ENCODE measurements at regions not wholly inside any gene's neighbourhood (a gene's known extent, or its start where the extent isn't known, plus 50 kb on each side); places are given as distances from the start of the nearest gene placed in this dataset.

DNA sequence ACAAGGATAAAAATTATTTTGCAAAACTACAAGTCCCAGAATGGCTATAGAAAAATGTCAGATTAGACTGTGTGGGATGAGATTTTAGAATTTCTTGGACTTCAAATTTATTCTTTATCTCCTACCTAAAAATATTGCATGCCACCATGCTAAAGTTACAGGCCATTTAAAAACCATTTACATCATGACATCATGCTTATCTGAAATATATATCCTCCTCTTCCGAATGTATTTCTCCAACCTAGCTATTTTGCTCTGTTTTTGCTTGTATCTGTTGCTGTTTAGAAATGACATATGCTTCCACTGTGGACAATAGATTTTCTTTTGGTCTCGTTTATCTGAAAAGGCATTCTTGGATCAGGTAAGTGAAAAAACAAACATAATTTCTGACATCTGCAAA is 471.7 kb downstream of the LRFN5 start:
- H3K9me3 ChIP-seq = no peaks in the 10 kb centered on the region
- H3K27me3 ChIP-seq = no peaks in the 10 kb centered on the region
- TF ChIP-seq POLR2AphosphoS5 (IDR thresholded peaks at IDR 0.05) = no peak
- no peak for TF ChIP-seq EP300 (IDR thresholded peaks at IDR 0.05)
- TF ChIP-seq, protein P1, sequence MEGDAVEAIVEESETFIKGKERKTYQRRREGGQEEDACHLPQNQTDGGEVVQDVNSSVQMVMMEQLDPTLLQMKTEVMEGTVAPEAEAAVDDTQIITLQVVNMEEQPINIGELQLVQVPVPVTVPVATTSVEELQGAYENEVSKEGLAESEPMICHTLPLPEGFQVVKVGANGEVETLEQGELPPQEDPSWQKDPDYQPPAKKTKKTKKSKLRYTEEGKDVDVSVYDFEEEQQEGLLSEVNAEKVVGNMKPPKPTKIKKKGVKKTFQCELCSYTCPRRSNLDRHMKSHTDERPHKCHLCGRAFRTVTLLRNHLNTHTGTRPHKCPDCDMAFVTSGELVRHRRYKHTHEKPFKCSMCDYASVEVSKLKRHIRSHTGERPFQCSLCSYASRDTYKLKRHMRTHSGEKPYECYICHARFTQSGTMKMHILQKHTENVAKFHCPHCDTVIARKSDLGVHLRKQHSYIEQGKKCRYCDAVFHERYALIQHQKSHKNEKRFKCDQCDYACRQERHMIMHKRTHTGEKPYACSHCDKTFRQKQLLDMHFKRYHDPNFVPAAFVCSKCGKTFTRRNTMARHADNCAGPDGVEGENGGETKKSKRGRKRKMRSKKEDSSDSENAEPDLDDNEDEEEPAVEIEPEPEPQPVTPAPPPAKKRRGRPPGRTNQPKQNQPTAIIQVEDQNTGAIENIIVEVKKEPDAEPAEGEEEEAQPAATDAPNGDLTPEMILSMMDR (IDR thresholded peaks at IDR 0.05) = no peak
- TF ChIP-seq POLR2A (IDR thresholded peaks at IDR 0.05) = no peak
- 75 to 76% methylated on average over 2 of the region's 2 CpGs for WGBS, 2 donors (ENCODE audit: low coverage in 1 of 2)
- no peaks in the 10 kb centered on the region for H3K36me3 ChIP-seq
- no peaks in the 10 kb centered on the region for H3K4me1 ChIP-seq
- no peak for ATAC-seq
- H3K27ac ChIP-seq = no peak overlapping the region
- H3K4me3 ChIP-seq = no peak overlapping the region

DNA sequence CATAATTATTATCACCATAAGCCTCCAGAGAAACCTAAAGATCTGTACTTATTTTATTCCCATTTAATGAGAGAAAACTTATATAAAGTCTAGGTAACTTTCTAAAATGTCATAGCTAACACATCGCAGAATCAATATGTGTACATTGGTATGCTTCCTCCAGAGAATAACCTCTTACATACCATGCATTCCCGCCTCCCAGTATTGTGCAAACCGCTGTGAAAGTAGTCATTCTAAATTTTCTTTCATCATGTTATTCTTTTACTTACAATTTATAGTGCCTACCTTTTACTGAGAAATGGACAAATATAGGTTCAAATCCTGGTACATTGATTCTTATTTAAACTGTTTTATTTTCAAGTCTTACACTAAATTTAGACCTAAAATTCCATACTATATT is 463.4 kb downstream of the LRFN5 start:
- H3K4me3 ChIP-seq = no peak overlapping the region
- 83 to 84% methylated on average over 3 of the region's 3 CpGs for WGBS, 2 donors (ENCODE audit: low coverage in 1 of 2)
- ATAC-seq = no peak
- no peaks in the 10 kb centered on the region for H3K9me3 ChIP-seq
- no peaks in the 10 kb centered on the region for H3K27me3 ChIP-seq
- TF ChIP-seq EP300 (IDR thresholded peaks at IDR 0.05) (no peak), POLR2A (IDR thresholded peaks at IDR 0.05) (no peak), POLR2AphosphoS5 (IDR thresholded peaks at IDR 0.05) (no peak)
- TF ChIP-seq, protein P1 (IDR thresholded peaks at IDR 0.05) = no peak
- H3K36me3 ChIP-seq = no peaks in the 10 kb centered on the region
- no peaks in the 10 kb centered on the region for H3K4me1 ChIP-seq
- no peak overlapping the region for H3K27ac ChIP-seq

DNA sequence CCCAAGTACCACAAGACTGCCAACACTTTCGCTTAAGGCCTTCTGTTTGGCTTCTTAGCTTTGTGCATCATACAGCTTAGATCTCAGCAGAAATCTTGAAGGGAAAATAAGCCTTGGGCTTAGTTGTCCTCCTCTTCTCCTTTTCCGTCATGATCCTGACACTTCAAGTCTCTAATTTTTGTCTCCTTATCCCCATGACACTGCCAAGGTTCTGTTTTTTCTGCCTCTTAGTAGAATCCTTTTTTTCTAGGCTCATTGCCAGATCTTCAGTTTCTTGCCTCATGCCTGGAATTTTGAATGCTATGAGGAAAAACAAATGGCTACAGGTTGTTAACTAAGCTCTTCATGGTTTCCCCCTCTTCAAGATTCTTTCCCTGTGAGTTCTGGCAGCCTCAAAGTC is 450.4 kb downstream of the LRFN5 start:
- WGBS, 2 donors (ENCODE audit: low coverage in 1 of 2) = 15 to 56% methylated on average over 2 of the region's 2 CpGs
- ATAC-seq = no peak
- Histone ChIP-seq H3K4me1 (peaks cover 0 to 11% (median 0%) of the 10 kb centered on the region in 3 donors), H3K36me3 (no peaks in the 10 kb centered on the region), H3K27ac (no peak overlapping the region), H3K4me3 (no peak overlapping the region), H3K27me3 (no peaks in the 10 kb centered on the region), H3K9me3 (no peaks in the 10 kb centered on the region)
- TF ChIP-seq EP300 (IDR thresholded peaks at IDR 0.05) (no peak), POLR2AphosphoS5 (IDR thresholded peaks at IDR 0.05) (no peak), POLR2A (IDR thresholded peaks at IDR 0.05) (no peak)
- TF ChIP-seq, protein P1 (IDR thresholded peaks at IDR 0.05) = no peak

DNA sequence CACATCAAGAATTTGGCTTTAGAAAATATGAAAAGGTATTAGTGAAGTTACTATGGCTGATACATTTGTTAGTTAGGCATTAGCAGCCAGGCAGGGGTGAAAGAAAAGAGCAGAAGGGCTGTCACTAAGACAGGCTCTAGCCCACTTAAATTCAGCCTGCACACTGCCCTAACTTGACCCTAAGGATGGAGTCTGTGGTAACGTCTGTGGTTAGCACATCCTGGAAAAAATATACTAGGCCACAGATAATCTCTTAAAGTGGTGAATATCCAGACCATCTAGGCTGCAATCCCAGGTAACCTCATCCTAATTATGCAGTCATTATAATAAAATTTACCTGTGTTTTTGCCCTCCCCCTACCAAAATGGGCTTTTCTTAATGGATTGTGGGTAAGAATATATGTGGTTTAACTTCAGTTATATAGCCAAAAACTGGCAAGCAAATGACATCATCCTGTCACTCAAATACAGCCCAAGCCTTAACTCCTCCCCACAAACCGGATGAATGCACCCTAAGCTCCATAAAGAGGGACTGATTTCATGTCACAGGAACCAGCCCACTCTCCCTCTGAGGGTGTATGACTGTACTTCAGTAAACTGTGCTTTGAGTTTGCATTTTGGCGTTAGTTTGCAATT is 440.9 kb downstream of the LRFN5 start:
- ATAC-seq = no peak
- 38 to 40% methylated on average over 2 to 3 of the region's 3 CpGs for WGBS, 2 donors (ENCODE audit: low coverage in 1 of 2)
- Histone ChIP-seq H3K27ac (no peak overlapping the region), H3K4me1 (no peaks in the 10 kb centered on the region), H3K27me3 (no peaks in the 10 kb centered on the region), H3K4me3 (no peak overlapping the region), H3K36me3 (no peaks in the 10 kb centered on the region), H3K9me3 (no peaks in the 10 kb centered on the region)
- TF ChIP-seq, protein P1 (IDR thresholded peaks at IDR 0.05) = no peak
- TF ChIP-seq POLR2A (IDR thresholded peaks at IDR 0.05) (no peak), POLR2AphosphoS5 (IDR thresholded peaks at IDR 0.05) (no peak), EP300 (IDR thresholded peaks at IDR 0.05) (no peak)

DNA sequence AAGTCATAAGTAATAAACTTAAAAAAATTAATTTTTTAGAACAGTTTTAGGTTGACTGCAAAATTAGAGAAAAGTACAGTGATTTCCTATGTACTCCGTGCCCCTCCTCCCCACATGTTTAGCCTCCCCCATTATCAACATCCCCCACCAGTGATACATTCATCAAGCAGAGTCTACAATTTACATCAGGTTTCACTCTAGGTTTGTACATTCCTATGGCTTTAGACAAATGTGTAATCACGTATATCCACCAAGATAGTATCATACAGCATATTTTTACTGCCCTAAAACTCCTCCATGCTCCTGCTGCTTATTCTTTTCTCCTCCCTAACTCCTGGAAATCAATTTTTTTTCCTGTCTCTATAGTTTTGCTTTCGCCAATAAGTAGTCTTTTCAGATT is 438.7 kb downstream of the LRFN5 start:
- no peaks in the 10 kb centered on the region for H3K4me1 ChIP-seq
- no peaks in the 10 kb centered on the region for H3K27me3 ChIP-seq
- no peak overlapping the region for H3K27ac ChIP-seq
- H3K9me3 ChIP-seq = no peaks in the 10 kb centered on the region
- 71 to 89% methylated on average over 3 of the region's 3 CpGs for WGBS, 2 donors (ENCODE audit: low coverage in 1 of 2)
- no peaks in the 10 kb centered on the region for H3K36me3 ChIP-seq
- TF ChIP-seq POLR2AphosphoS5 (IDR thresholded peaks at IDR 0.05) (no peak), EP300 (IDR thresholded peaks at IDR 0.05) (no peak), POLR2A (IDR thresholded peaks at IDR 0.05) (no peak)
- TF ChIP-seq, protein P1 (IDR thresholded peaks at IDR 0.05) = no peak
- H3K4me3 ChIP-seq = no peak overlapping the region
- no peak for ATAC-seq

Data from gastroesophageal sphincter (tissue), 4 donors.